Astrocyte (in vitro differentiated cells and primary cell): ENCODE measurements at regions not wholly inside any gene's neighbourhood (a gene's known extent, or its start where the extent isn't known, plus 50 kb on each side); places are given as distances from the start of the nearest gene placed in this dataset.

Experiments
- DNase-seq: peaks from one replicate; pipeline ENCODE4 v3.0.0-alpha.2; 2010; ENCODE audit warnings: low read depth
- FAIRE-seq: peaks from 2 replicates; lab custom pipeline; 2011; peaks lifted over from hg19 to GRCh38; lab: Jason Lieb, UNC
- H2AFZ ChIP-seq: 2 replicates; pipeline ENCODE4 v1.6.0; 2012; ENCODE audit warnings: low read depth, low read length, inconsistent platforms
- H3K27ac ChIP-seq: 2 replicates; pipeline ENCODE4 v1.5.1; 2011; ENCODE audit warnings: low read depth, low read length, inconsistent platforms
- H3K27me3 ChIP-seq: 2 replicates; pipeline ENCODE4 v1.6.0; 2011; ENCODE audit warnings: low read length, inconsistent platforms; ENCODE audit not compliant: insufficient read depth
- H3K36me3 ChIP-seq: 2 replicates; pipeline ENCODE4 v1.5.1; 2011; ENCODE audit warnings: low read length, inconsistent platforms; ENCODE audit not compliant: insufficient read depth
- H3K4me1 ChIP-seq: 2 replicates; pipeline ENCODE4 v1.5.1; 2011; ENCODE audit warnings: low read length, inconsistent platforms; ENCODE audit not compliant: insufficient read depth
- H3K4me2 ChIP-seq: 2 replicates; pipeline ENCODE4 v1.6.0; 2012; ENCODE audit warnings: low read length, inconsistent platforms
- H3K4me3 ChIP-seq: 2 replicates; pipeline ENCODE4 v1.5.1; 2011; ENCODE audit warnings: low read depth, mild to moderate bottlenecking, low read length, inconsistent platforms; ENCODE audit not compliant: insufficient read depth
- H3K79me2 ChIP-seq: 2 replicates; pipeline ENCODE4 v1.6.0; 2012; ENCODE audit warnings: mild to moderate bottlenecking, low read length, inconsistent platforms; ENCODE audit not compliant: insufficient read depth
- H3K9ac ChIP-seq: 2 replicates; pipeline ENCODE4 v1.6.0; 2012; ENCODE audit warnings: mild to moderate bottlenecking, low read length, inconsistent platforms
- H3K9me3 ChIP-seq: 2 replicates; pipeline ENCODE4 v1.5.1; 2012; ENCODE audit warnings: low read depth, mild to moderate bottlenecking, low read length, inconsistent platforms; ENCODE audit not compliant: insufficient read depth
- H4K20me1 ChIP-seq: 2 replicates; pipeline ENCODE4 v1.6.0; 2012; ENCODE audit warnings: low read length, inconsistent platforms; ENCODE audit not compliant: insufficient read depth
- H3K27ac Mint-ChIP-seq: one replicate; pipeline ENCODE4 v1.8.0; 2021; ENCODE audit warnings: mild to moderate bottlenecking, mixed read lengths; ENCODE audit not compliant: unreplicated experiment
- H3K27me3 Mint-ChIP-seq: one replicate; pipeline ENCODE4 v1.8.0; 2021; ENCODE audit warnings: low read depth, mixed read lengths; ENCODE audit not compliant: unreplicated experiment
- H3K36me3 Mint-ChIP-seq: one replicate; pipeline ENCODE4 v1.8.0; 2021; ENCODE audit warnings: low read depth, mixed read lengths; ENCODE audit not compliant: unreplicated experiment
- H3K4me1 Mint-ChIP-seq: one replicate; pipeline ENCODE4 v1.8.0; 2021; ENCODE audit warnings: low read depth, mixed read lengths; ENCODE audit not compliant: unreplicated experiment
- H3K4me3 Mint-ChIP-seq: one replicate; pipeline ENCODE4 v1.8.0; 2021; ENCODE audit warnings: mild to moderate bottlenecking, moderate library complexity, mixed read lengths; ENCODE audit not compliant: unreplicated experiment
- H3K9me3 Mint-ChIP-seq: one replicate; pipeline ENCODE4 v1.8.0; 2021; ENCODE audit warnings: mild to moderate bottlenecking, mixed read lengths; ENCODE audit not compliant: unreplicated experiment
- CTCF ChIP-seq: IDR thresholded peaks from 2 replicates; pipeline ENCODE4 v1.5.1; 2011; ENCODE audit warnings: low read depth, mild to moderate bottlenecking, inconsistent platforms, low read length, moderate library complexity; ENCODE audit not compliant: insufficient read depth
- EZH2 ChIP-seq: IDR thresholded peaks from 2 replicates; pipeline ENCODE4 v1.6.1; 2012; ENCODE audit warnings: mild to moderate bottlenecking, low read length, inconsistent platforms; ENCODE audit not compliant: insufficient read depth

GRCh38 chr17:54221499-54221898 lies 398.8 kb downstream of the KIF2B start:
- FAIRE-seq, result no peak
- Histone ChIP-seq H3K9me3 (peaks cover 3% of the 10 kb centered on the region), H3K27me3 (no peaks in the 10 kb centered on the region), H3K4me2 (no peak overlapping the region), H2AFZ (no peak overlapping the region), H3K9ac (no peak overlapping the region), H3K4me3 (no peak overlapping the region), H4K20me1 (no peaks in the 10 kb centered on the region), H3K79me2 (no peaks in the 10 kb centered on the region), H3K36me3 (no peaks in the 10 kb centered on the region), H3K4me1 (no peaks in the 10 kb centered on the region), H3K27ac (no peak overlapping the region)
- Mint-ChIP-seq H3K9me3 (no peaks in the 10 kb centered on the region), H3K4me1 (no peaks in the 10 kb centered on the region), H3K27ac (no peak overlapping the region), H3K4me3 (no peak overlapping the region), H3K27me3 (no peaks in the 10 kb centered on the region), H3K36me3 (no peaks in the 10 kb centered on the region)
- TF ChIP-seq CTCF (no peak), EZH2 (no peak)
- DNase-seq, result no peak

- no peak overlapping the region for H3K27ac ChIP-seq
- no peaks in the 10 kb centered on the region for H3K36me3 ChIP-seq
- no peak overlapping the region for H3K4me3 ChIP-seq
- peaks cover 2% of the 10 kb centered on the region for H3K9me3 Mint-ChIP-seq
- H3K9me3 ChIP-seq, result peaks cover 2% of the 10 kb centered on the region
- no peaks in the 10 kb centered on the region for H3K4me1 ChIP-seq
- FAIRE-seq, result no peak
- H2AFZ ChIP-seq, result no peak overlapping the region
- H3K36me3 Mint-ChIP-seq, result no peaks in the 10 kb centered on the region
- no peak overlapping the region for H3K9ac ChIP-seq
- H3K27me3 ChIP-seq, result no peaks in the 10 kb centered on the region
- H3K27ac Mint-ChIP-seq, result no peak overlapping the region
- H3K4me1 Mint-ChIP-seq, result peaks cover 2% of the 10 kb centered on the region
- DNase-seq, result no peak
- no peaks in the 10 kb centered on the region for H4K20me1 ChIP-seq
- H3K79me2 ChIP-seq, result no peaks in the 10 kb centered on the region
- no peak overlapping the region for H3K4me2 ChIP-seq
- TF ChIP-seq EZH2, result no peak
- TF ChIP-seq CTCF, result no peak
- no peak overlapping the region for H3K4me3 Mint-ChIP-seq
- H3K27me3 Mint-ChIP-seq, result no peaks in the 10 kb centered on the region
Observed at GRCh38 chr17:54235571-54235970, 412.8 kb downstream of the KIF2B start.

GRCh38 chr17:54237911-54238515 lies 415.3 kb downstream of the KIF2B start:
- H3K27me3 Mint-ChIP-seq, result no peaks in the 10 kb centered on the region
- Histone ChIP-seq H2AFZ (no peak overlapping the region), H3K4me1 (no peaks in the 10 kb centered on the region), H3K4me3 (no peak overlapping the region), H3K4me2 (no peak overlapping the region), H3K9ac (no peak overlapping the region), H3K27me3 (no peaks in the 10 kb centered on the region), H3K9me3 (peaks cover 4% of the 10 kb centered on the region), H3K36me3 (no peaks in the 10 kb centered on the region), H3K27ac (no peak overlapping the region), H4K20me1 (no peaks in the 10 kb centered on the region), H3K79me2 (no peaks in the 10 kb centered on the region)
- H3K9me3 Mint-ChIP-seq, result peaks cover 2% of the 10 kb centered on the region
- no peak for TF ChIP-seq EZH2
- no peak for TF ChIP-seq CTCF
- H3K4me3 Mint-ChIP-seq, result no peak overlapping the region
- H3K36me3 Mint-ChIP-seq, result no peaks in the 10 kb centered on the region
- DNase-seq (no peak), FAIRE-seq (no peak)
- H3K27ac Mint-ChIP-seq, result no peak overlapping the region
- peaks cover 2% of the 10 kb centered on the region for H3K4me1 Mint-ChIP-seq
